Kidney (tissue), 13 donors: ENCODE measurements at regions not wholly inside any gene's neighbourhood (a gene's known extent, or its start where the extent isn't known, plus 50 kb on each side); places are given as distances from the start of the nearest gene placed in this dataset.

Experiments
- DNase-seq, 5 donors: peaks; one replicate each; pipeline ENCODE4 v3.0.0-alpha.2; 2013 to 2020
- FAIRE-seq: peaks from 2 replicates; lab custom pipeline; 2012; peaks lifted over from hg19 to GRCh38; lab: Jason Lieb, UNC
- H3K27ac ChIP-seq, 2 donors: one replicate each; pipeline ENCODE4 v1.7.0; 2013; ENCODE audit warnings: low read depth in 2 of 2, low read length in 2 of 2, inconsistent platforms in 1 of 2
- H3K27me3 ChIP-seq: one replicate; pipeline ENCODE4 v1.7.1; 2013; ENCODE audit warnings: low read length, inconsistent platforms; ENCODE audit not compliant: control insufficient read depth, insufficient read depth
- H3K36me3 ChIP-seq, 3 donors: one replicate each; pipeline versions ENCODE4 v1.7.0 to v1.7.1; 2013; ENCODE audit warnings: low read length in 3 of 3, control low read depth in 1 of 3, inconsistent platforms in 1 of 3; ENCODE audit not compliant: insufficient read depth in 3 of 3, control insufficient read depth in 2 of 3
- H3K4me1 ChIP-seq, 3 donors: one replicate each; pipeline versions ENCODE4 v1.7.0 to v1.7.1; 2013; ENCODE audit warnings: low read length in 3 of 3, inconsistent platforms in 1 of 3, low read depth in 1 of 3; ENCODE audit not compliant: control insufficient read depth in 2 of 3, insufficient read depth in 2 of 3
- H3K4me3 ChIP-seq, 3 donors: one replicate each; pipeline versions ENCODE4 v1.7.0 to v1.8.1; 2013; ENCODE audit warnings: low read length in 3 of 3, control low read depth in 1 of 3, inconsistent platforms in 1 of 3
- H3K9ac ChIP-seq, 3 donors: one replicate each; pipeline versions ENCODE4 v1.7.0 to v1.7.1; 2013; ENCODE audit warnings: low read length in 3 of 3, control low read depth in 1 of 3, inconsistent platforms in 1 of 3
- H3K9me3 ChIP-seq, 3 donors: one replicate each; pipeline versions ENCODE4 v1.7.0 to v1.7.1; 2013; ENCODE audit warnings: low read length in 3 of 3, control low read depth in 1 of 3, inconsistent platforms in 1 of 3; ENCODE audit not compliant: control insufficient read depth in 2 of 3, insufficient read depth in 1 of 3
- intact Hi-C: fragments of 100-400 bp; cut with DNase I; formaldehyde crosslinking; loops from one replicate; pipeline ENCODE4 v1.11.1; 2022
- TF ChIP-seq, protein P1 (sequence below): IDR thresholded peaks from 3 replicates; pipeline ENCODE4 v1.5.1; 2012; ENCODE audit warnings: mild to moderate bottlenecking, moderate library complexity, borderline replicate concordance; ENCODE audit not compliant: insufficient read depth; ENCODE audit errors: extremely low read depth
- donor health status: control.
- donor health status: control.
- donor health status: control.
- donor health status: control.
- donor health status: control.
- donor health status: DM: yes; HTN: yes; CAD: no.
- donor health status: Normal renal cell carcinoma (clear cell type).

DNA sequence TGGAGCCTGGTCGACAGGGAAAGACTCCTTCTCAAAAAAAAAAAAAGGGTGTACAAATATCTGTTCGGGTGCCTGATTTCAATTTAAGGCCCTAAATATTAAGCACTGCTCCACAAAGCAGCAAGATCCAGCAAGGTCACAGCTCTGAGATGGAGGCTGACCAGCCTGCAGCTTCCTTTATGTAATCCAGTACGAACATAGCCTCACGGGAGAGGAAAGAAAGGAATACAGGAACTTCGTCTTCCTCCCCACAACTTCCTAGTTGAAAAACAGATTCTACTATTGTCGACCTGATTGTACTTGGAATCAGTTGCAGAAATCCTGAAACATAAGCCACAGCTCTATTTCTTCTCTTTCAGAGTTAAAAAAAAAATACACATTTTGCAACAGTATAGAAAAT lies 53.5 kb upstream of the TBC1D9 start:
- Histone ChIP-seq H3K9ac (no peak overlapping the region), H3K36me3 (no peaks in the 10 kb centered on the region), H3K4me3 (no peak overlapping the region), H3K9me3 (no peaks in the 10 kb centered on the region), H3K27me3 (no peaks in the 10 kb centered on the region), H3K4me1 (peaks cover 0 to 3% (median 0%) of the 10 kb centered on the region in 3 donors), H3K27ac (no peak overlapping the region)
- no peak for DNase-seq
- no peak for FAIRE-seq
- TF ChIP-seq, protein P1, sequence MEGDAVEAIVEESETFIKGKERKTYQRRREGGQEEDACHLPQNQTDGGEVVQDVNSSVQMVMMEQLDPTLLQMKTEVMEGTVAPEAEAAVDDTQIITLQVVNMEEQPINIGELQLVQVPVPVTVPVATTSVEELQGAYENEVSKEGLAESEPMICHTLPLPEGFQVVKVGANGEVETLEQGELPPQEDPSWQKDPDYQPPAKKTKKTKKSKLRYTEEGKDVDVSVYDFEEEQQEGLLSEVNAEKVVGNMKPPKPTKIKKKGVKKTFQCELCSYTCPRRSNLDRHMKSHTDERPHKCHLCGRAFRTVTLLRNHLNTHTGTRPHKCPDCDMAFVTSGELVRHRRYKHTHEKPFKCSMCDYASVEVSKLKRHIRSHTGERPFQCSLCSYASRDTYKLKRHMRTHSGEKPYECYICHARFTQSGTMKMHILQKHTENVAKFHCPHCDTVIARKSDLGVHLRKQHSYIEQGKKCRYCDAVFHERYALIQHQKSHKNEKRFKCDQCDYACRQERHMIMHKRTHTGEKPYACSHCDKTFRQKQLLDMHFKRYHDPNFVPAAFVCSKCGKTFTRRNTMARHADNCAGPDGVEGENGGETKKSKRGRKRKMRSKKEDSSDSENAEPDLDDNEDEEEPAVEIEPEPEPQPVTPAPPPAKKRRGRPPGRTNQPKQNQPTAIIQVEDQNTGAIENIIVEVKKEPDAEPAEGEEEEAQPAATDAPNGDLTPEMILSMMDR: no peak
- intact Hi-C loops: no loop called here

DNA sequence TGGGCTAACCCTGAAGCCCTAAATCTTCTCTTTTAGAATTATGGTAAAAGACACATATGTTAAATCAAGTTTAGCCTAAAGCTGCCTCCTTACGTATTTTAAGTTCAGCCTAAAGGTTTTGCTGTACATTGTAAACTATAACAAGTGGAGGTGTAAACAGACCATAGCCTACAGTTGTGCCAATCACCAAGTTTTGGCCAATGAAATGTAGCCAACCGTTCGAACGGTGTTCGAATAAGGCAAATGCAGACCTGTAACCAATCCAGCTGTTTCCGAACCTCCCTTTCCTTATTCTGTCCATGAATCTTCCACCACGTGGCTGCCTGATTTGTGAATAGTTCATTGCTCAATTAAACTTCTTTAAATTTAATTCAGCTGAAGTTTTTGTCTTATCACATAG lies 52.1 kb upstream of the TBC1D9 start:
- Histone ChIP-seq H3K4me1 (peaks cover 0 to 3% (median 0%) of the 10 kb centered on the region in 3 donors), H3K4me3 (no peak overlapping the region), H3K36me3 (no peaks in the 10 kb centered on the region), H3K9me3 (no peaks in the 10 kb centered on the region), H3K9ac (no peak overlapping the region), H3K27ac (no peak overlapping the region), H3K27me3 (no peaks in the 10 kb centered on the region)
- intact Hi-C loops: no loop called here
- TF ChIP-seq, protein P1: no peak
- FAIRE-seq: no peak
- peak in 1 of 5 donors; percentile 48 for DNase-seq

DNA sequence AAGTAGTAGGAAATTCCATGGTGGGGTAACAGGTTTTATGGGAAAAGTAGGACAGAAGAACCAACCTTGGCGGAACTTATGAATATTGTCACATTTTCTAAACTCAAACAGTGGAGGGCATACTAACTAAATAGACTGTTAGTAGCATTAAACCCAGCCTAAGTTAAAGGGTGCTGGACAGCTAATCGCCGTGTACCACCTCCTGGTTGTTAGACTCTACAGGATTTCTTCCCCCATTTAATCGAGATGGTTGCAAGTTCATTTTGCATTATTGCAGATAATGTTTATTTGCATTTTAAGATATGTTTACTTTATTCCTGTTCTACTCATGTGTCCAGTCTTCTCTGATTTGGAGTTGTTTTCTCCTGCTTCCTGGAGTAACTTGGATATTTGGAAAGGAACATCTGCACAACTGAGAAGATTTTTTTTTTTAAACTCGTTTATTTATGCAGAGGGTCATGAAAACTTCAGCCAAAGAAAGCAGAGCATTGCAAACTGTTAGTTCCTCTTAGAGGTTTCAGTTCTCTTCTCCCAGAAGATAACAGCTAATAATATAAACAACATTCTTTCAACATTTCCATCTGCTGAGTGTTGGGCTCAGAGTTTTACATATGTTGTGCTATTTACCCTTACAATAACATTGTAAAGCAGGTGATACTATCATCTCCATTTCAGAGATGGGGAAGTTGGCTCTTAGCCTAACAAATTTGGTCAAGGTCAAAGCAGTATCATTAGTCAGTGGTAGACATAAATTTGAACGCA lies 51.5 kb upstream of the TBC1D9 start:
- Histone ChIP-seq H3K4me1 (peaks cover 0 to 3% (median 0%) of the 10 kb centered on the region in 3 donors), H3K9ac (no peak overlapping the region), H3K9me3 (no peaks in the 10 kb centered on the region), H3K27ac (no peak overlapping the region), H3K4me3 (no peak overlapping the region), H3K27me3 (no peaks in the 10 kb centered on the region), H3K36me3 (no peaks in the 10 kb centered on the region)
- DNase-seq: peak in 2 of 5 donors; percentile 55 to 86
- FAIRE-seq: no peak
- TF ChIP-seq, protein P1: no peak
- intact Hi-C loops: no loop called here

DNA sequence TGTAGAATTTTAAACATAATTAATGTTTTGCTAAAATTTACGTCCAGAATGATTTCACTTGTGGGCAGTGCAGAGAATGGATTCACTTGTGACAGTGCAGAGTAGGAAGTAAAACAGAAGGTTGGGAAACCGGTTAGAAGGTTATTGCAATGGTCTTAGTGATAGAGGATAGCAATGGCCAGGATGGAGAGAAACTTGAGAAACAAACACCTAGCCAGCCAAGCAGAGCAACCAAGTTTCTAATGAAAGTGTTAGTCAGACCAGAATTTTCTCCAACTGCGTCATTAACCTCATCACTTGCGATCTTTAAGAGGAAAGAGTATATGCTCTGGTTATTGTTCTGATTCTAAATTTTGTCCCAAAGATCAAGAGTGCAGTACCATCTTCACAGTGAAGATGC lies 50.0 kb upstream of the TBC1D9 start:
- Histone ChIP-seq H3K4me1 (peaks cover 0 to 3% (median 0%) of the 10 kb centered on the region in 3 donors), H3K9ac (no peak overlapping the region), H3K4me3 (no peak overlapping the region), H3K36me3 (no peaks in the 10 kb centered on the region), H3K9me3 (no peaks in the 10 kb centered on the region), H3K27ac (no peak overlapping the region), H3K27me3 (no peaks in the 10 kb centered on the region)
- DNase-seq (no peak), FAIRE-seq (no peak)
- TF ChIP-seq, protein P1: no peak
- intact Hi-C loops: no loop called here
